C4-2B (cell line): ENCODE measurements at regions not wholly inside any gene's neighbourhood (a gene's known extent, or its start where the extent isn't known, plus 50 kb on each side); places are given as distances from the start of the nearest gene placed in this dataset.

Source experiments
- CTCF ChIP-seq: fragments of 450-650 bp; conservative IDR thresholded peaks from 2 replicates; pipeline ENCODE4 v1.5.1; 2017; ENCODE audit warnings: mild to moderate bottlenecking
- ZFX ChIP-seq: fragments of 450-650 bp; IDR thresholded peaks from 2 replicates; pipeline ENCODE4 v1.6.1; 2017

GRCh38 chr3:144344925-144345548 is 373.4 kb downstream of the DIPK2A start:
- TF ChIP-seq CTCF, result no peak
- no peak for TF ChIP-seq ZFX
